Activated CD4-positive, alpha-beta T cell treated with anti-CD3 and anti-CD28 coated beads, Interleukin-2, amount 50 U/mL, for 16 hours (primary cell): ENCODE measurements at regions not wholly inside any gene's neighbourhood (a gene's known extent, or its start where the extent isn't known, plus 50 kb on each side); places are given as distances from the start of the nearest gene placed in this dataset.

Experiments used
- DNase-seq: peaks from one replicate; pipeline ENCODE4 v3.0.0-alpha.2; 2020

DNA sequence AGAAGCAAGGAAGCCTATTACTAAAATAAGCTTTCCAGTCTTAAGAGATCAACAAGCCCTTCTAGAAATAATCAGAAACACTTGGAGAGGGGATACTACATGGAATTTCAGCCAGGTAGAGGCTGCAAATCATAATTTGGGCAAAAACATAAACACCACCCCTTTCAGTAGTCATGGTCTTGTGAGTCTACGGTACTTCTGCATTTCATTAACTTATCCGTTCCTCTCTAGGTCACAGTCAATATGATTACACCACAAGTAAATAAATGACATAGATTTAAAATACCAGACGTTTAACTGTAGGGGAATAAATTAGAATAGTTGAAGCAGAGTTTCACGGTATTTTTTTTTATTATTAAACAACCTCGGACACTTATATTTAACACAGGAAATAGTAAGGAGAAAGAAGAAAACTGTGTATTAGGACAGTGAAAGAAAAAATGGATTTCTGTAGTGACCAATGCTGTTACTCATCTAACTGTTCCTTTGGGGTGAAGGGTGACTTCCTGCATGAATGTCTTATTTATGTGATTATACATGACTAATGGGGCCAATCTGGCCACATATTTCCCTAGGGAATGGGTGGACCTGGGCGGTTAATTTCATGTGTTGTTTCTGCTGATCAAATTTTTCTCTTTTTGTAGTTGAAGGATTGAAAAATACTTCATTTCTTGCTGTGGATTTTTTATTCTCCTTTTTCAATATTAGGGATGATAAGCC, 456.6 kb upstream of the UBE2E3 start:
- no peak for DNase-seq

DNA sequence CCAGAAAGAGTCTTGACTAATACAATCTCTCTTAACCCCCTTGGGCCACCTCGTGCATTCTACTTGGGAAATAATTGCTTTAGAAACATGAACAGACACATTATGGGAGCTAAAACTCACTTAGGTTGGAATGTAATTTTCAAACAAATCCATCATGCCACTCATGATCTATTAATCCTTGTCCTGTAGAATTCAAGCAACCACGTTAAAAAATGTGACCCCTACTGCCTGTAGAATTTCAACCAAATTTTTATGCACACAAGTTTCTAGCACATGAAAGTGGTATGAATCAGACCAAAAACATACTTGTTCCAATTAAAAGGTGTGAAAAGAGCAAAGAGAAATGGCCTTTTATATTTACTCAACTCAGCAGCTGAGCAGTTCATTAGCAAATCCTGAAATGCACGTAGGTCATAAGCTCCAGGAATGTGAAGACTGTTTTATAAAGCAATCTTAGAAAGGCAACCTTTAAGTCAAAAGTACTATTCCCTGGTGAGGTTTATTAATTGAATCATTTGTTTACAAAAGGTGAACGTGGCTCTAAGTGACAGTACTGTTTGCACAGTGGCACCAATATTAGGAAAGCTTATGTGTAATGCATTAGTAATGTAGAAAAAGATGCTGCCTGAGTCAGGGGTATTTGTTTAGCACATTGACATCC, 459.4 kb upstream of the UBE2E3 start:
- no peak for DNase-seq

DNA sequence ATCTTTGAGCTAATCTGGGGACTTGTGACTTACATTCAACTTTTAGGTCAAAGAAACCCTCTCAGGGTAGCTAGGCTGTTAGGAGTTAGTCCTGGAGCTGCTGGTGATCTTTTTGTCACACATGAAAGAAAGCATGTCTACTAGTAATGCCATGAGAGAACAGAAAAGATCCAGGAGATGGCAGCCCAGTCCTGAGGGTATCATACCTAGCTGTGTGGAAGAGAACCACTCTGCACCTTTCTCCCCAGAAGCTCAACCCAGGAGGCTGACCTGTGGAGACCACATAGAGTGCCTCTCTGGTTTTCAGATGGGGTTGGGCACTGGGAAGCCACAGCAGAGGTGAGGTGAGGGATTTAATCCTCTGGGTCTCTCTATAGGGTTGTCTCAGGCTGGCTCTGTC, 460.2 kb upstream of the UBE2E3 start:
- no peak for DNase-seq

DNA sequence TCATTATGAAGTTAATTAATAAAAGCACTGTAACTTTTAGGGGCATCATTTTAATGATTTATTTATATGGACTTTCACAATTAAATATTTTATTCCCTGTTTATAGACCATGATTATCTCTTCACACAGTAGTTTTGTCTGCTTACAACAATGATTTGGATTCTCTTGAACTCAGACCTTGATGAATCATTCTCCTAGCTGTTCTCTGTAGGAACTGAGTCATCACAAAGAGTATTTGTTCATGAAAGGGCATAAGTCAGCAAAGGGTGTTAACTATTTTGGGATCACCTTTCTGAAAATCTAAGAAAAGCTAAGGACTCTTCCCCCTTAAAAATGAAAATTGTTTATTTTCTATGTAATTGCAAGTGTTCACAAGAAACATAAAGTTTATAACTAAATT, 461.1 kb upstream of the UBE2E3 start:
- no peak for DNase-seq

DNA sequence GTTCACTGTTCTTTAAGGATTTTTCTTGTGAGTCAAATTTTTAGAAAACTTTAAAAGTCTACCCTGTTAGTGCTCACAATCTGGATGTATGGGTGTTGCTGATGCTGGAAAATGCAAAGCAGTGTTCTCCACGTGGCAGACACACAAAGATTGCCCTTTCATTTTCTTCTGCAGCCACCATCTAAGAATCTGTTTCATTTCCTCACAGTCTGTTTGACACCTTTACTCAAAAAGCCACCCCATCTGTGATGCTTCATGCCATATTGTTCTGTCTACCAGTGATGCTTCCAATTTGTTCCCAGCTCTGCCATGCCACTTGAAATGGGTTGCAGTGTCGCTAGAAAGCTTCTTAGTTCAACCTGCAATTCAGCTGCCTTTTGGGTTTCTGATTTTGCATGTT, 464.2 kb upstream of the UBE2E3 start:
- DNase-seq = no peak

DNA sequence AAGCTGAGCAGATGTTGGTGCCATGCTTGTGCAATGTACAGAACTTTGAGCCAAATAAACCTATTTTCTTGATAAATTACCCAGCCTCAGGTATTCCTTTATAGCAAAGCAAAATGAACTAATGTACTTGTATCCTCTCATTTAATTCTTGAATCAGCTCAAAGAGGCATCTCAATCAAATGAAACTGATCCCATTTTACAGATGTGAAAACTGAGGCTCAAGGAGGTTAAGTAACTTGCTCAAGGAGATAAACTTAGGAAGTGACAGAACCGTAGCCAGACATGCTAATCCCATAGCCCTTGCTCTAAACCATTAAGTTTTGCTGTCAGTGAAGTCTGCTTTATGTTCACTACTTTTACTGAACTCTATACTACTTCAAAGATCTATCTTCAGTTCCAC, 467.0 kb upstream of the UBE2E3 start:
- DNase-seq = no peak

DNA sequence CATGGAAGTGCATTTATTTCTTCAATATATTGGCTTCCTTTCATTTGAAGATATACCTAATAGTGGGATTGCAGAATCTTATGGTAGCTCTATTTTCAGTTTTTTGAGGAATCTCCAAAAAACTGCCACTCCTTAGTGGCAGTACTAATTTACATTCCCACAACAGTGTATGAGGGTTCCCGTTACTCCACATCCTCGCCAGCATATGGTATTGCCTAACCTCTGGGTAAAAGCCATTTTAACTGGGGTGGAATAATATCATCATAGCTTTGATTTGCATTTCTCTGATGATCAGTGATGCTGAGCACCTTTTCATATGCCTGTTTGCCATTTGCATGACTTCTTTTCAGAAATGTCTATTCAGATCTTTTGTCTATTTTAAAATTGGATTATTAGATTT, 471.9 kb upstream of the UBE2E3 start:
- DNase-seq = no peak

DNA sequence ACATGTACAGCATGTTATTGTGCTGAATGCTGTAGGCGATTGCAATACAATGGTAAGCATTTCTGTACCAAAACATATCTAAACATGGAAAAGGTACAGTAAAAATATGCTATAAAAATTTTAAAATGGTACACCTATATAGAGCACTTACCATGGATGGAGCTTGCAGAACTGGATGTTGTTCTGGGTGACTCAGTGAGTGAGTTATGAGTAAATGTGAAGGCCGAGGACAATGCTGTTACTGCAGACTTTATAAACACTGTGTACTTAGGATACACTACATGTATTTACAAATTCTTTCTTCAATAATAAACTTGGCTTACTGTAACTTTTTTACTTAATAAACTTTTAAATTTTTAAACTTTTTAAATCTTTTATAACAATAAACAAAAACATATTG, 473.4 kb upstream of the UBE2E3 start:
- no peak for DNase-seq

DNA sequence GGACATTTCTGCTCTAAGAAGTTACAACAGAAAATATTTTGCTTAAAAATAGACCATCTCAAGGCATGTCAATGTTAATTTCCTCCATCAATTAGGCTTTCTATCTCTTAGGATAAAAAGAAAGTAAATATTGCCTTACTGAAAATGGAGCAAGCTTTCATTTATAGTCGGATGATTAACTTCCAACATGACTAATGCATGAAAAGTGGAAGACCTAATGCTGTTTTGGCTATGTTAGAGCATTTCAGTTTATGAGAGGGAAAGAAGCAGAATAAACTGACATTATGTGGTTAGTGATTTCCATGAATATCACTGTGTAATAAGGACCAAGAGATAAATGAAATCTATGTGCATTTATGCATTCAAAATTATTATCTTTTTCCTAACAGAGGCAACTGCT, 475.2 kb upstream of the UBE2E3 start:
- DNase-seq = no peak

DNA sequence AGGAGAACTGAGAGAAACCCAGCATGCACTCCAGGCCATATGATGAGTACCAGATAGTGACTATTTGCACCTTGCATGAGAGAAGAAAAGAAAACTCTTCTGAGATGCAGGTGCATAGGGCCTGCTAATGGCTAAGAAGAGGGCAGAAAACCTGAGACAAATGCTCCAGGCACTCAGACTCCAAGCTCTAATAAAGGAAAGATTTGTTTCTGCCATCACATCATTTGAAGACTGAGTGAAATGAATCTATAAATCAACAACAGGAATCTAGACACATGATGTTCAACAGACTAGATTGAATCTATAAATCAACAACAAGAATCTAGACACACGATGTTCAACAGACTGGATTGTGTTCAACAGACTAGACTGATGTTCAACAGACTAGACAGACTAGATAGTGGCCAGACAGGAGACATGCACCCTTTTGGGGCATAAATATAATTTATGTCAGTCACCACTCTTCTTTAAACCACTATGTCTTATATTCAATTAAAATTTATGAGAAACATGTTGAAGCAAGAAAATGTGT, 482.7 kb upstream of the UBE2E3 start:
- no peak for DNase-seq

DNA sequence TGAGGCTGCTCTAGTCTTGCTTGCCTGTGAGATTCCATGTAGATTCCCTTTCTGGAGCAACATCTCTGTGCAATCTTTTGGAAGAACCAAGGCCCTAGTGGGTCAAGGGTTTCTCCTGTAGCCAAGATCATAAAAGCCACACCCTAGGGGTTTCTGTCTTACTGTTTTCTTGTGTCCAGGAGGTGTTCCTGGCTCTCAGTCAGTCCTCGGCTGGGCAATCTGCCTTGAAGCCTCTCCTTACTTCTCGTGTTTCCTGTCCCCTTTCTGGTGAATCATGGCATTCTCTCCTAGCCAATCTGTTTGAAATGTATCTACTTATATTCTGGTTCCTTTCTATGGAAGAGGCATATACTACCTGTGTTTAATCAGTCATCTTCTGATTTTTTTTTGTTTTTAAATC, 484.8 kb upstream of the UBE2E3 start:
- DNase-seq = no peak

DNA sequence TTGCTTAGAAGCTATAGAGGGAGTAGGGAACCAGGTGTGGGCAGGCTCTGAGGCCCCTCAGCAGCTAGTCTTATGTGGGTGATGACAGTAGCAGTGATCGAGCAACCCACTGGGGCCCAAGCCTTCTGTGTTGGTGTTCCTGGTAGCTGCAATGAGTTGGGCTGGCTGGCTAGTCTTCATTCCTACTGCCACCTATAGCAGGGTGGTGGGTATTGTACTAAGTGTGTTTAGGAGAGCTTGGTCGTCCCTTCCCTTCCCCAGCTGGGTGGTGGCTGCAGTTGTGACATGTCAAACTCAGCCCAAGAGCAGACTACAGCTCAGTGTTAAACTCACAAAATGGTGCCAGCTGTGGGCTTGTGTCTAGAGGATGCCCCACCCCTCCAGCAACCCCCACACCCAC, 486.1 kb upstream of the UBE2E3 start:
- DNase-seq = no peak

DNA sequence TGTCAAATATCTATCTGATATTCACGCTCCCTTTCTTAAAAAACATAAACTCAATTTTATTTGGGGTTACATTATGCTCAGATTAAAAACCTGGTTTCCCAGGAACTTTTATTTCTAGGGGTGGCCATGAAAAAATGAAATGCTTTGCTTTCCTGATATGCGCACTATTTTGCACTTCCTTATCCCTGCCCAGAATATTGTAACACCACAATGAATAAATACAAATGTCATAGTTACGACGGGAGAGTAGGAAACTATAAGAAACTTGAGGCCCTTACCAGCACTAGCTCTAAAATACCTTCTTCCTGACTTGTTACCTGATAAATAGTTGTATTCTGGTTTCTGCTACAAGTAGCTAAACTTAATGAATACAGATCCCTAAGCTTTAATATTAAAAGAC, 475.6 kb upstream of the CWC22 start:
- no peak for DNase-seq

DNA sequence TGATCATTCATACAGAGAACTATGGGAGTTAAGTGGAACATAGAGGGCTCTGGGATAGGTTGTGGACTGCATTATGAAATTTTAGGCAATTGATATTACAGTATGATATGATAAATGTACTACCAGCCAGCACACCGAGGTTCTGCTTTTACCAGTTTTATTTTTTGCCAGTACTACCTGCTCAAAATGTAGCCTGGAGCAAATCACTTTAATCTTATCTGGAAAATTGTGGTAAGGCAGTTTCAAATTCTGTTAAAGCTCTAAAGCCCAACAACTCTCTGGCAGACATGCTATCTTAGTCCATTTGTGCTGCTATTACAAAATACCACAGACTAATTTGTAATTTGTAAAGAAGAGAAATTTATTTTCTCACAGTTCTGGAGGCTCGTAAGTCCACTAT, 474.9 kb upstream of the CWC22 start:
- DNase-seq = no peak

DNA sequence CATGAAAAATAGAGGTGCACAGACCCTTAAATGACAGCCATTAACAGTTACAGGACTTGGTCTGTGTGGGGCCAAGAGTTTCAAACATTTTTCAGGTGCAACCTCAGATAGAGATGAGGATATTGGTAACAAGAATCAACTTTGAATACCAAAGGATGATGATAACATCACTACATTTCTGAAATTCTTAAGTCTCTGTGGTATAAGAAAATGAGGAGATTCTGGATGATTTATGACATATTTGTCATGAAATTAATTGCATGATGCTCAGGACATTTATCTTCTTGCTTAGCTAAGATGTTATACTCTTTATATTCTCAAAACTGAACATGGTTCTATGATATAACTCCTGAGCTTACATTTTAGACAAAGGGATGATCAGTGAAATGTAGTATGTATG, 471.8 kb upstream of the CWC22 start:
- DNase-seq = no peak

DNA sequence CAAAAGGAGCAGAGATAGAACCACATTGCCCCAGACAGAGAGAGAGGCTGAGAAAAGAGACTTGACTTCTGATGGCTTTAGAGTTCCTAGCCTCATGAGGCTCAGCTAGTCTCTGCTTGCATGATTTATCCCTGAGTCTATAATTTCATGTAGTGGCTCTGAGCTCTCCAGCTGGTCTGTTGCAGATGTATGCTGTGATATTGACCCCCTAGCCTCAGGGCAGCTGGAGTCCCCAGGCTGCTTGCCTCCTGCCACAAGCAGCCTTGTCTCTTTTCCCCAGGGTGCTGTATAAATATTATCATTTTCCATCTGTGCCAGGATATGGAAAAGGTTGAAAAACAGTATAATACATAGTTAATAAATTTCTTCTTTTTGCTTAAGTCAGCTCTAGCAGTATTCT, 467.6 kb upstream of the CWC22 start:
- DNase-seq = no peak

DNA sequence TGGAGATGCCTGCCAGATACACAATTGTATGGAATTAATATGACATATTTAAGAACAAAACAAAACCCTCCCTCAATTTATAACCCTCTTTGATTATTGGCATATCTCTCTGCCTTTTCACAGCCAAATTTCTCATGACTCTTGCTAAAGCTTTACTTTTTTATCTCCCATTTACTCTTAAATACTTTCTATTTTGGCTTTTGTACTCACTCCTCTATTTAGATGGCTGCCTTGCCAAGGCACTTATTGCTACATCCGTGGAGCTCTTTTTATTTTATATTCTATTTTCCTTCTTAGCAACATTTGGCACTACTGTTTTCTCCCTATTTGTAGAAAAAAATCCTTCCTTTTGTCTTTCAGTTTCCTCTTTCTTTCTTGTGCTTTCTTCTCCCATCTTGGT, 466.4 kb upstream of the CWC22 start:
- no peak for DNase-seq

DNA sequence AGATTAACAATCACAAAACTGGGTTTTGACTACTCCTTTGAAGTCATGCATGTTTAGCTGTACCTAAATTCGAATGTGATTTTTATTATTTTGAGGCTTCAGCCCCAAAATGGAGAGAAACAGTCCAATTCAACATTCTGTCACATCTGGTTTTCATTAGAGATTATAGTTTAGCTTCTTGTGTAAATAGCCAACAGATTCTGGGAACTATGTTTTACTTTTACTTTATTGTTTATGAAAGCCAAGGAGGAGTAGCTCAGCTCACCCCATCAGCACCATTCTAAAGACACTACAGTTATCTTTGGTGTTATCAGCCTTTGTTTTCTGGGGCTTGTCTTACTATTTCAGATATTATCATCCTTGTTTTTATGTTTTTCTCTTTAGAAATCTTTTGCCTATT, 465.0 kb upstream of the CWC22 start:
- no peak for DNase-seq

DNA sequence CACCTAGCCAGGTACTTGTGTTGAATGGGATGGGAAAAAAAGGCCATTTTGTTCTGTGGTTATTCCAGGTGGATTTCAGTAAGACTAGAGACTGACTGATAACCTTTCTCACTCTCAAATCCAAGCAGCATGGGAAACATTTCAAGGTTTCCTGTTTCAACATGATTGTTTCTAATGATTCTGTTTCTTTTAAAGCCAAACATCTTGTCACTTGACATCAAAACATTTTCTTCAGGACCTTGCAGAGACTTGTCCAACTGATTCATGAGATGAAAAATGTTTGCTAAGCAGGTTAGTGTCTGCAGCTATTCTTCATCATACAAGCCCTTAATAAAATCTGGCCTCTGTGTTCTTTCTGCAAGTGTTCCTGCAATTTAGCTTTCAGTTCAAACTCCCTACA, 456.5 kb upstream of the CWC22 start:
- no peak for DNase-seq

DNA sequence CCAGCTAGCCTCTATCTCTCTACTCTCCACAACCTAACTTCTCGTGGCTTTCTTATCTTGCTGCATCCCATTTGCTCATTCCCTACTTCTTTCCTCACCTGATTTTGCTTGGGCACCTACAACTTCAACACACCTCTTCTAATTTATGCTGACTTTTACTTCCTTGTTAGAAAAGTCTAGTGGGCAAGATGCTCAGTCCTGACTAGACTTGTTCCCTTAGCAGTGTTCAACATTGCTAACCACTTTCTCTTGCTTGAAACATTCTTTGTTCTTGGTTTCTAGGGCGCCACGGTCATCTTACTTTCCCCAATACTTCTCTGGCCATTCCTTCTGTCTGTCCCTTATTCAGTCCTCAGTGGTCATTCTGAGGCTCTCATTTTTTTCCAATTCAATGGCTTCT, 454.7 kb upstream of the CWC22 start:
- no peak for DNase-seq

DNA sequence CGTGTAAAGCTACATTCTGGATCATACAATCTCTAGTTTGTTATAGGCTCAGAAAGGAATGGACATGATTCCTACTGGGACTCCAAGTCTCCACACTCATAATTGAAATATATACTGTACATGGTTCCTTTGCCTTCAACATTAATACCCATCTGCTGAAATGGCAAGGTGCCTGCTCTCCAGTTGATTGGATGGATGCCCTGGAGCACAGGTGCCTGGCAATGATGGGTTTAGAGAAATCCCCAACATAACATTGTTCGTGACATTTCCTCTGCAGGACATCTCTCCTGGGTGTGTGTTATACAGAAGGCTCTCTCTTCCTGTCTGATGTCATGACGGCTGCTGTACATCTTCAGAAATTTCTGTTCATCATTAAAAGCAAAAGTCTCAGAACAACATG, 449.7 kb upstream of the CWC22 start:
- DNase-seq = no peak

DNA sequence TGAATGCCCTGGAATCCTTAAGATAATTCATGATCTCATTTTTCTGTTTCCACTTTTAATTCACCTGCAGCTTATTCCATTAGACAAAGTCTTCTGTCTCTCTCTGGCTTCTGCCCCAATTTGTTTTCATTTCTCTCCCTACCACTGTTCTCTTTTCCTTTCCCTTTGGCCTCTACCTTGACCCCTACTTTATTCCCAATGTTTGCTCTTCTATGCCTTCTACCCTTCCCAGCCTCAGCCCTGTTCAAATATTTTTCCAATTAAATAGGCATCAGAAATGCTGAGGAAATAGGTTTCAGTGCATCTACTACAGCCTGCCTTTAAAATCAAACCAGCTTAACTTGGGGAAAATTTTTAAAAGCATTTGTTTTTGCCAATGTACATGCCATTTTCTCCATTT, 443.7 kb upstream of the CWC22 start:
- DNase-seq = no peak

DNA sequence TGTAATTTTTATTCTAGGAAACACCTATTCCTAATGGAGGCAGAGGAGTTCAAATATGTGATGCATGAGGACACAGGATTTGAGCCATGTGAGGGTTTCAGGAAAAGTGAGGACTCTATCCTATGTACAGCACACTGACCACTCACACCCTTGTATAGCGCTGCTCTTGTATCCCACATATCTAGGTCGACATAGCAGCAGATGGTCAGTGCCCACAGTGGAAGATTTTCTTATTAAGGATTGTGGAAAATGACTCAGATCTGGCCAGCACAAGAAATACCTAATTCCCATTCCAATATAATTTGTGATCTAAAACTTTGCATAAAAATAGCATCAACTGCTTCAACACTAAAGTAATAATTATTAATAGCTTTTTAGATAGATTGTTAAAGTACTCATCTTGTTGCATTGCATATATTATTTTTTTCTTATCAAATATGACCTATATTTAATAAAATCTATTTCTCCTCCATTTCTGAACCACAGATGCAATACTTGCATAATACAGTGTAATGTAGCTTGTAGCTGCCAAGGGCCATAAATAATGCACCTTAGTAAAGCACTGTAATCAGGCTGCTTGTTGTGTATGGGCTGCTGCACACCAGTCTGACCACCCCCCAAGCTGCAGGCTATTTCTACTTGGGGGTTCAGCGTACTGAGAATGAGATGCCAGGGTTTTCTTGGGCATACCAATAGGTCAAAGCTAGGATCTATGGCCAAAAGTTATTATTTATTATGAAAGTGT, 442.2 kb upstream of the CWC22 start:
- no peak for DNase-seq

DNA sequence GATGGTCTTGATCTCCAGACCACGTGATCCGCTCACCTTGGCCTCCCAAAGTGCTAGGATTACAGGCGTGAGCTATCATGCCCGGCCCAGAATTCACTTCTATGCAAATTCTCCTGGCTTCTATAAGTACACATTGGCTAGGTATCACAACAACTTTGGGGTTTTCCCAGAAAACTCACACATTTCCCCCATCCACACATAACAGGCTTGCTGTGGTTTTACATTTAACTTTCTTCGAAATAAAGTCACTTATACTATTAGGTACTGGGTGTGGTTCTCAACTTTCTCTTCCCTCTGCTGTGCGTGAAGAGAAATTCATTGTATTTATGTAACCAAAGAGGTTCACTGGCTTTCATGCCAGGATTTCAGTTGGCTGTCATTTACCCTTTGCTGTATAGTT, 439.4 kb upstream of the CWC22 start:
- no peak for DNase-seq
